Trophoblast cell (in vitro differentiated cells and primary cell): ENCODE measurements at regions not wholly inside any gene's neighbourhood (a gene's known extent, or its start where the extent isn't known, plus 50 kb on each side); places are given as distances from the start of the nearest gene placed in this dataset.

Experiments
- DNase-seq, 2 donors: peaks; one replicate each; pipeline ENCODE4 v3.0.0-alpha.2; 2016
- H2AFZ ChIP-seq: 2 replicates; pipeline ENCODE4 v1.6.1; 2013; ENCODE audit warnings: low read length, moderate library complexity, mild to moderate bottlenecking; ENCODE audit not compliant: insufficient read depth, poor library complexity
- H2AK5ac ChIP-seq: 2 replicates; pipeline ENCODE4 v1.6.1; 2013; ENCODE audit warnings: mild to moderate bottlenecking, low read length
- H2BK120ac ChIP-seq: 2 replicates; pipeline ENCODE4 v1.6.1; 2013; ENCODE audit warnings: low read length, mild to moderate bottlenecking, moderate library complexity; ENCODE audit not compliant: insufficient read depth, poor library complexity
- H2BK12ac ChIP-seq: 2 replicates; pipeline ENCODE4 v1.6.1; 2013; ENCODE audit warnings: mild to moderate bottlenecking, low read length, moderate library complexity
- H2BK5ac ChIP-seq: 2 replicates; pipeline ENCODE4 v1.6.1; 2013; ENCODE audit warnings: low read length, low read depth, moderate library complexity, mild to moderate bottlenecking; ENCODE audit not compliant: poor library complexity
- H3K14ac ChIP-seq: 2 replicates; pipeline ENCODE4 v1.6.1; 2013; ENCODE audit warnings: mild to moderate bottlenecking, low read length
- H3K18ac ChIP-seq: 2 replicates; pipeline ENCODE4 v1.6.1; 2013; ENCODE audit warnings: mild to moderate bottlenecking, low read length
- H3K23ac ChIP-seq: 2 replicates; pipeline ENCODE4 v1.6.1; 2013; ENCODE audit warnings: low read length
- H3K27ac ChIP-seq: 2 replicates; pipeline ENCODE4 v1.5.1; 2013; ENCODE audit warnings: low read depth, mild to moderate bottlenecking, inconsistent platforms, low read length, moderate library complexity
- H3K27me3 ChIP-seq: 2 replicates; pipeline ENCODE4 v1.6.1; 2013; ENCODE audit warnings: inconsistent platforms, mild to moderate bottlenecking, low read length, moderate library complexity; ENCODE audit not compliant: insufficient read depth
- H3K36me3 ChIP-seq, 2 experiments: 1 replicate in 1 of 2; 2 replicates in 1 of 2; pipeline ENCODE4 v1.6.1; 2013; ENCODE audit warnings: low read length in 2 of 2, mild to moderate bottlenecking in 2 of 2, moderate library complexity in 1 of 2; ENCODE audit not compliant: insufficient read depth in 2 of 2, control insufficient read depth in 1 of 2
- H3K4ac ChIP-seq: 2 replicates; pipeline ENCODE4 v1.6.1; 2013; ENCODE audit warnings: low read depth, mild to moderate bottlenecking, low read length, moderate library complexity
- H3K4me1 ChIP-seq, 2 experiments: 1 replicate in 1 of 2; 2 replicates in 1 of 2; pipeline ENCODE4 v1.6.1; 2013; ENCODE audit warnings: low read length in 2 of 2, mild to moderate bottlenecking in 2 of 2, moderate library complexity in 1 of 2; ENCODE audit not compliant: insufficient read depth in 2 of 2, control insufficient read depth in 1 of 2
- H3K4me2 ChIP-seq: 2 replicates; pipeline ENCODE4 v1.6.1; 2013; ENCODE audit warnings: inconsistent platforms, mild to moderate bottlenecking, low read length, moderate library complexity
- H3K4me3 ChIP-seq: 2 replicates; pipeline ENCODE4 v1.5.1; 2013; ENCODE audit warnings: mild to moderate bottlenecking, low read depth, low read length, inconsistent platforms
- H3K79me1 ChIP-seq: one replicate; pipeline ENCODE4 v1.6.1; 2013; ENCODE audit warnings: low read length
- H3K79me2 ChIP-seq: 2 replicates; pipeline ENCODE4 v1.6.1; 2013; ENCODE audit warnings: low read length, mild to moderate bottlenecking; ENCODE audit not compliant: control insufficient read depth, insufficient read depth, poor library complexity
- H3K9ac ChIP-seq: 2 replicates; pipeline ENCODE4 v1.6.1; 2013; ENCODE audit warnings: mild to moderate bottlenecking, low read length
- H3K9me3 ChIP-seq: 2 replicates; pipeline ENCODE4 v1.6.1; 2013; ENCODE audit warnings: low read depth, mild to moderate bottlenecking, control low read depth, inconsistent platforms, low read length; ENCODE audit not compliant: insufficient read depth
- H4K12ac ChIP-seq: 2 replicates; pipeline ENCODE4 v1.6.1; 2013; ENCODE audit warnings: low read depth, mild to moderate bottlenecking, low read length, moderate library complexity
- H4K8ac ChIP-seq: 2 replicates; pipeline ENCODE4 v1.6.1; 2013; ENCODE audit warnings: low read depth, mild to moderate bottlenecking, low read length, moderate library complexity
- H4K91ac ChIP-seq: one replicate; pipeline ENCODE4 v1.6.1; 2013; ENCODE audit warnings: low read depth, mild to moderate bottlenecking, low read length, moderate library complexity
- WGBS: extraction: QIAGEN DNeasy Blood & Tissue Kit; methylation state at CpG from one replicate; pipeline ENCODE4 v1.1.7; 2013; ENCODE audit warnings: missing lambda C conversion rate; ENCODE audit not compliant: insufficient read length, insufficient coverage; ENCODE audit errors: extremely low coverage; 5-methylcytosine and 5-hydroxymethylcytosine counted together

DNA sequence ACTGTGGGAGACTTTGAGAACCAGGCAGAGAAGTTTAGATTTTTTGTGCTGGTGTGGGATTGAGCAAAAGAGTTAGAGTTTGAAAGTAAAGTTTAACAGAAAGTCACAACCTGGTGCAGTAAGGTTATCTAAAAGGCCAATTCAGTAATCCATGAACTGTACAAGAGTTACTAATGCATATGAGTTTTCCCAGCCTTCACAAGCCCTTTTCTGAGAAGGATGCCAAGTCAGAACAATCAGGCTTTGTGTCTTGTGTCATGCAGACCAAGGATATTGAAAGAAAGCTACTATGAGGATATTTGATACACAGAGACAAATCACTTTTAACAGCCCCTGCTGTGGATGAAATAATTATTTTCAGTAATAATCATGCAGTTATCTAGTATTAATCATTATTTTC lies 68.8 kb upstream of the MYO3A start:
- H3K9me3 ChIP-seq, result no peaks in the 10 kb centered on the region
- H3K14ac ChIP-seq, result no peak overlapping the region
- H3K4me1 ChIP-seq, result no peaks in the 10 kb centered on the region
- no peak overlapping the region for H3K9ac ChIP-seq
- H3K27ac ChIP-seq, result no peak overlapping the region
- no peak overlapping the region for H2AFZ ChIP-seq
- no peak overlapping the region for H3K18ac ChIP-seq
- H2BK5ac ChIP-seq, result no peak overlapping the region
- no peaks in the 10 kb centered on the region for H3K27me3 ChIP-seq
- no peak overlapping the region for H2AK5ac ChIP-seq
- H3K4ac ChIP-seq, result no peak overlapping the region
- H4K12ac ChIP-seq, result no peak overlapping the region
- no peaks in the 10 kb centered on the region for H3K36me3 ChIP-seq
- no peak overlapping the region for H3K4me3 ChIP-seq
- no peaks in the 10 kb centered on the region for H3K79me1 ChIP-seq
- H3K79me2 ChIP-seq, result no peaks in the 10 kb centered on the region
- H3K4me2 ChIP-seq, result no peak overlapping the region
- no peak overlapping the region for H3K23ac ChIP-seq
- no peak overlapping the region for H2BK12ac ChIP-seq
- no peak overlapping the region for H2BK120ac ChIP-seq
- H4K91ac ChIP-seq, result no peak overlapping the region
- no peak for DNase-seq
- H4K8ac ChIP-seq, result no peak overlapping the region

- no peak overlapping the region for H3K9ac ChIP-seq
- H3K27ac ChIP-seq, result no peak overlapping the region
- no peaks in the 10 kb centered on the region for H3K9me3 ChIP-seq
- no peaks in the 10 kb centered on the region for H3K36me3 ChIP-seq
- WGBS, result no CpG with 5 or more reads among the region's 3 CpGs
- no peak overlapping the region for H3K18ac ChIP-seq
- H3K27me3 ChIP-seq, result no peaks in the 10 kb centered on the region
- H2BK120ac ChIP-seq, result no peak overlapping the region
- H3K4me3 ChIP-seq, result no peak overlapping the region
- peak; percentile 45 to 93 for DNase-seq
- no peak overlapping the region for H4K8ac ChIP-seq
- H2AK5ac ChIP-seq, result no peak overlapping the region
- no peaks in the 10 kb centered on the region for H3K79me2 ChIP-seq
- no peak overlapping the region for H2BK5ac ChIP-seq
- no peaks in the 10 kb centered on the region for H3K4me1 ChIP-seq
- no peak overlapping the region for H2BK12ac ChIP-seq
- H3K14ac ChIP-seq, result no peak overlapping the region
- H2AFZ ChIP-seq, result no peak overlapping the region
- H3K23ac ChIP-seq, result no peak overlapping the region
- H4K12ac ChIP-seq, result no peak overlapping the region
- no peaks in the 10 kb centered on the region for H3K79me1 ChIP-seq
- H4K91ac ChIP-seq, result no peak overlapping the region
- no peak overlapping the region for H3K4ac ChIP-seq
- H3K4me2 ChIP-seq, result no peak overlapping the region
Measured at GRCh38 chr10:25867321-25867720, 66.7 kb upstream of the MYO3A start.

DNA sequence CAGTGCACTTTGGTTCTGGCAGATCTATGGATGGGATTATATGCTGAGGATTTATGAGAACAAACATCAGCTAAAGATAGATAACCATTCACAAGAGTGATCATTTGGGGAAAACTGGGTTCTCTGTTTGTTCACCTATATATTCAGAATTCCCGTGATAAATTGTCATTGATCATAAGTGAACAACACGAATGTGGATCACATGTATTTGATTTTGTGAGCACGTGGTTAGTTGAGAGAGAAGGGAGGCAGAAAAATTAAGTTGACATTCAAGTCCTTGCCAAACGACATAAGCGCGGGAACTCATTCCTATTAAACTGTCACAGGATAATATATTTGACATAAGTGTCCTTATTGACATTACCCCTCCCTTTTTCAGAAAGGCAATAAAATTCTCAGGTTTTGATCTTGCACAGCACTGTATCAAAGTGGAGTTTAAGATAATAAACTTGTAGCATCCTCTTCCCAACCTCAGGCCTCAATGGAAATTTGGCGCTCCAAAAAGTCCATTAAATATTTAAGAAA lies 64.9 kb upstream of the MYO3A start:
- no peak overlapping the region for H2BK120ac ChIP-seq
- WGBS, result no CpG with 5 or more reads among the region's 7 CpGs
- H3K14ac ChIP-seq, result no peak overlapping the region
- no peak overlapping the region for H2BK12ac ChIP-seq
- no peaks in the 10 kb centered on the region for H3K36me3 ChIP-seq
- no peak overlapping the region for H3K27ac ChIP-seq
- H3K4me2 ChIP-seq, result no peak overlapping the region
- H4K91ac ChIP-seq, result no peak overlapping the region
- H3K9ac ChIP-seq, result no peak overlapping the region
- no peak overlapping the region for H3K4ac ChIP-seq
- no peak for DNase-seq
- no peak overlapping the region for H4K12ac ChIP-seq
- H3K4me1 ChIP-seq, result no peaks in the 10 kb centered on the region
- no peak overlapping the region for H3K4me3 ChIP-seq
- no peak overlapping the region for H3K23ac ChIP-seq
- H3K27me3 ChIP-seq, result no peaks in the 10 kb centered on the region
- no peaks in the 10 kb centered on the region for H3K79me2 ChIP-seq
- no peak overlapping the region for H2BK5ac ChIP-seq
- H4K8ac ChIP-seq, result no peak overlapping the region
- no peak overlapping the region for H2AFZ ChIP-seq
- H2AK5ac ChIP-seq, result no peak overlapping the region
- no peak overlapping the region for H3K18ac ChIP-seq
- no peaks in the 10 kb centered on the region for H3K9me3 ChIP-seq
- H3K79me1 ChIP-seq, result no peaks in the 10 kb centered on the region

DNA sequence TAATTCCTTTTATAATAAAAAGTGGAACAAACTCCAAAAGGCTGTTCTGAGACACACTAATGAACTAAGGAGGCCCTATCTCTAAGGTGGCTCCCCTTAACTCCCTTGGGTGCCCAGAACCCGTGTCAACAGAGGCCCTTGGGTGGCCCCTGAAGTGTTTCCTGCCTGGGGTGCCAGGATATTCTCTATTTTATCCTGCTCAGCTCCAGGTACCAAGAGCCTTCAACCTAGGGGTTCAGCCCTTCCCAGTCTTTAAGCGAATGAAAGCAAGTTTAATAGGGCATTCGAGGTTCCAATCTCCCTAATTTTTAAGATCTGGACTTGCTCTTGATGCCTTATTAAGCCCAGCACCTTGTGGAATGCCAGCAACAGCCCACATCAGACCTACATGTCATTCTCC lies 64.4 kb upstream of the MYO3A start:
- H3K14ac ChIP-seq, result no peak overlapping the region
- no peak overlapping the region for H4K91ac ChIP-seq
- no peak for DNase-seq
- no peaks in the 10 kb centered on the region for H3K4me1 ChIP-seq
- no peaks in the 10 kb centered on the region for H3K79me1 ChIP-seq
- H3K79me2 ChIP-seq, result no peaks in the 10 kb centered on the region
- no peak overlapping the region for H2AFZ ChIP-seq
- H4K8ac ChIP-seq, result no peak overlapping the region
- no peak overlapping the region for H2BK12ac ChIP-seq
- H2AK5ac ChIP-seq, result no peak overlapping the region
- H3K27me3 ChIP-seq, result no peaks in the 10 kb centered on the region
- H3K9ac ChIP-seq, result no peak overlapping the region
- no peak overlapping the region for H2BK5ac ChIP-seq
- no peak overlapping the region for H3K4me2 ChIP-seq
- H3K23ac ChIP-seq, result no peak overlapping the region
- no peak overlapping the region for H4K12ac ChIP-seq
- no peaks in the 10 kb centered on the region for H3K36me3 ChIP-seq
- H3K18ac ChIP-seq, result no peak overlapping the region
- no peak overlapping the region for H3K4ac ChIP-seq
- no CpG with 5 or more reads among the region's 3 CpGs for WGBS
- no peaks in the 10 kb centered on the region for H3K9me3 ChIP-seq
- H3K4me3 ChIP-seq, result no peak overlapping the region
- H3K27ac ChIP-seq, result no peak overlapping the region
- no peak overlapping the region for H2BK120ac ChIP-seq
